Activated CD4-positive, alpha-beta T cell treated with anti-CD3 and anti-CD28 coated beads, Interleukin-2, amount 10 ng/mL, durations not matched to agents 7 days and 5 days (primary cell): ENCODE measurements at regions not wholly inside any gene's neighbourhood (a gene's known extent, or its start where the extent isn't known, plus 50 kb on each side); places are given as distances from the start of the nearest gene placed in this dataset.

Source experiments
- CTCF ChIA-PET: fragments of 350-600 bp; sonication (Branson Sonifier 250); formaldehyde crosslinking; loops from one replicate; lab custom pipeline; 2021; ENCODE audit warnings: antibody characterized with exemption; lab: Charles Lee
- POLR2A ChIA-PET: fragments of 350-600 bp; sonication (Branson Sonifier 250); formaldehyde crosslinking; loops from one replicate; lab custom pipeline; 2021; ENCODE audit warnings: antibody characterized with exemption; lab: Charles Lee
- DNase-seq: peaks from one replicate; pipeline ENCODE4 v3.0.0-alpha.2; 2020
- H3K27ac Mint-ChIP-seq: one replicate; pipeline ENCODE4 v1.8.0; 2021; ENCODE audit warnings: mild to moderate bottlenecking, moderate library complexity, mixed read lengths
- H3K27me3 Mint-ChIP-seq: one replicate; pipeline ENCODE4 v1.8.0; 2021; ENCODE audit warnings: mixed read lengths
- H3K36me3 Mint-ChIP-seq: one replicate; pipeline ENCODE4 v1.8.0; 2021; ENCODE audit warnings: low read depth, mixed read lengths
- H3K4me1 Mint-ChIP-seq: one replicate; pipeline ENCODE4 v1.8.0; 2021; ENCODE audit warnings: mixed read lengths
- H3K4me3 Mint-ChIP-seq: one replicate; pipeline ENCODE4 v1.8.0; 2021; ENCODE audit warnings: mild to moderate bottlenecking, moderate library complexity, mixed read lengths
- H3K9me3 Mint-ChIP-seq: one replicate; pipeline ENCODE4 v1.8.0; 2021; ENCODE audit warnings: mixed read lengths

GRCh38 chr7:41910940-41911600 lies 208.2 kb upstream of the INHBA start:
- H3K9me3 Mint-ChIP-seq: no peaks in the 10 kb centered on the region
- H3K27ac Mint-ChIP-seq: no peak overlapping the region
- no peak for DNase-seq
- H3K27me3 Mint-ChIP-seq: peaks cover 14% of the 10 kb centered on the region
- POLR2A ChIA-PET: no interaction called here
- H3K4me1 Mint-ChIP-seq: no peaks in the 10 kb centered on the region
- H3K36me3 Mint-ChIP-seq: no peaks in the 10 kb centered on the region
- no peak overlapping the region for H3K4me3 Mint-ChIP-seq
- CTCF ChIA-PET: no interaction called here

GRCh38 chr7:41907444-41907843 lies 204.6 kb upstream of the INHBA start:
- Mint-ChIP-seq H3K4me1 (no peaks in the 10 kb centered on the region), H3K9me3 (no peaks in the 10 kb centered on the region), H3K27ac (no peak overlapping the region), H3K27me3 (peaks cover 8% of the 10 kb centered on the region), H3K36me3 (no peaks in the 10 kb centered on the region), H3K4me3 (no peak overlapping the region)
- CTCF ChIA-PET: no interaction called here
- POLR2A ChIA-PET: no interaction called here
- DNase-seq: no peak

DNA sequence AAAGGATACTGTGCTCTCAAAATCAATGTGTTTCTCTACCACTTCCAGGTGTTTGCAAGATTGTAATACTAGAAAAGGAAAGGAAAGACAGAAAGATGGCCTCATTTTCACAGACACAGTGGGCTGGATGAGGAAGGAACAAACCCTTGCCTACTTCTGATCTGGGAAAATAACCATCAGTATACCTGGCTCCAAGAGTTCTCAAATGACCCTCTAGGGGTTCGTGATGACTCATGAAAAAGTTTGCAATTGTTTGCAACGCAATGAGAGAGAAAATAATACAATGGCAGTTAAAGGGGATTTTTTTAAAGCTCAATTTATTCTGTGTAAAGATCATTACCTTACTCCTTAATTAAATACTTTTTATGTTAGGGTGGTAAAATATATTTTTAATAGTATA lies 197.6 kb upstream of the INHBA start:
- H3K4me1 Mint-ChIP-seq: no peaks in the 10 kb centered on the region
- ChIA-PET CTCF (interaction anchor here (1.0 kb wide), 1 partner anchor 11 kb away, joined by 3 read pairs; no protein-coding TSS in a partner anchor), POLR2A (no interaction called here)
- no peak overlapping the region for H3K27ac Mint-ChIP-seq
- no peaks in the 10 kb centered on the region for H3K36me3 Mint-ChIP-seq
- DNase-seq: no peak
- H3K27me3 Mint-ChIP-seq: peaks cover 21% of the 10 kb centered on the region
- H3K9me3 Mint-ChIP-seq: no peaks in the 10 kb centered on the region
- no peak overlapping the region for H3K4me3 Mint-ChIP-seq

DNA sequence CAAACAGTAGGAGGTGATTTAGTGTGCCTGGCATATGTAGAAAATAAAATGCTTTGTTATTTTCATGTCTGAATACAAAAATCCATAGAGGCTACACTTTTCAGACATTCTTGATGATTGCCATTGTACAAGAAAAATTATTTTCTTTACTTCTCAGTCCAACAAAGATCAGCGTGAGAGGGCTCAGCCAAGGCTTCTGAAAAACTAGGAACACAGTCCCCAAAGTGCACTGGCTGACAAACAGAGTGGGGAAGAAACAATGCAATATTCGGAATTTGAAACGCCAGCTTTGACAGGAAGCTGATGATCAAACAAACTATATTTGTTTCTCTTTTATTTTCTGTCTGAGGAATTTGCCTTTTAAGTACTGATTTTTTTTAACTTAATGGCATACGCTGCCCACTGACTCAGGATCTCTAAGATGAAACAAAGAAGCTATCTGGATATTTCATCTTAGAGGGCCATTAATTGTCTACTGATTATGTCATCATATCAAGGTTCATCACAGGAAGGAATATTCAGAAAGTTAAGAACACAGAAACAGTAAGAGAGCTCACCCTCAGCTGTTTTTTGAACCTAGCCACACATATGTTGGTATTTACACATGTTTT lies 197.0 kb upstream of the INHBA start:
- Mint-ChIP-seq H3K4me3 (no peak overlapping the region), H3K36me3 (no peaks in the 10 kb centered on the region), H3K27me3 (peaks cover 21% of the 10 kb centered on the region), H3K9me3 (no peaks in the 10 kb centered on the region), H3K27ac (no peak overlapping the region), H3K4me1 (no peaks in the 10 kb centered on the region)
- CTCF ChIA-PET: no interaction called here
- POLR2A ChIA-PET: no interaction called here
- DNase-seq: no peak

DNA sequence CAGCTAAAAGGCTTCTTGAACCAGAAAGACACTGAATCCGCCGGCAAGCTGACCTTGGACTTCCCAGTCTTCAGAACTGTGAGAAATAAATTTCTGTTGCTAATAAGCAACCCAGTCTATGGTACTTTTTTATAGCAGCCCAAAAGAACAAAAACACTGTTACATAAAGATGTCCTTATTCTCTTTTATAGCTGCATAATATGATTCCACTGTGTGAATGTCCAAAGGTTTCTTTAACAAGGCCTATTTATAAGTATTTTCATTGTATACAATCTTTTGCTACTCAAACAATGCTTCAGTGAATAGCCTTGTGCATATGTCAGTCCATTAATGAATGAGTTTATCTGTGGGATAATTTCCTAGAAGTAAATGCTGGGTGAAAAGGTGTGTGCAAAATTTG lies 190.8 kb upstream of the INHBA start:
- ChIA-PET POLR2A (no interaction called here), CTCF (no interaction called here)
- peaks cover 16% of the 10 kb centered on the region for H3K27me3 Mint-ChIP-seq
- no peaks in the 10 kb centered on the region for H3K36me3 Mint-ChIP-seq
- no peak overlapping the region for H3K4me3 Mint-ChIP-seq
- peaks cover 2% of the 10 kb centered on the region for H3K4me1 Mint-ChIP-seq
- H3K9me3 Mint-ChIP-seq: no peaks in the 10 kb centered on the region
- H3K27ac Mint-ChIP-seq: no peak overlapping the region
- no peak for DNase-seq

DNA sequence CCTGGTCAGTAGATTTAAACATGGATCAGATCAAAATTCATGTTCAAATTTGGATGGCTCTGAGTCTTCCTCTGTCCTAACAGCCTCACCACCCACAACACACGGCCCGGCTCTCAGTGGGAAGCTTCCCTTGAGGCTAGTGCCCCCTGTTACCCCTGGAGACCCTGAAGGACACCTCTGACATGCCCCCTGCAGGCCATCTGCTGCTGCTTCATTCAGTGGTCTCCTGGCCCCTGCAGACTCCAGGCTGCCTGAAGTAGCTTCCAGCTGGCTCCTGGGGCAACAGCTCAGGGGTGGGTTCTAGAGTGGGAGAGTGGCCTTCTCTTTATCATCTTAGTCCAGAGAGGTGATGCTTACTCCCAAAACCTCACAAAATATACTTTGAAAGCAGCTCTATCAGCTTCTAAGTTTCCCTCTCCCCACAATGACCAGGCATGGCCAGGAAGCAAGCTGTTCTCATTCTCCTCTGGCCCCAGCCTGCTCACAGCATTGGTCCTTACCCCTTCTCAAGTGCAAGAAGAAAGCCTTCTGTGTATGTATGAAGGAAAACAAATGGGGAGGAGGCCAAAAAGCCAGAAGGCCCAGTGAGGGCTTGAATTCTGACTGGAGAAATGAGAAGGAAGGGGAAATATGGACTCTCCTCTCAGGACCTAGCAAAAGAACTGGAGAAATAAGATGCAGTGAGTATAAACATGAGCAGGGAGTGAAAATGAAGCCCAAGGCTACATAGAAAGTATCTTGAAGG lies 189.6 kb upstream of the INHBA start:
- ChIA-PET CTCF (interaction anchor here (0.5 to 1.7 kb wide), 4 partner anchors 11 to 1936 kb away, joined by 3 to 4 read pairs (median 4); no protein-coding TSS in a partner anchor), POLR2A (no interaction called here)
- Mint-ChIP-seq H3K27ac (no peak overlapping the region), H3K36me3 (no peaks in the 10 kb centered on the region), H3K9me3 (no peaks in the 10 kb centered on the region), H3K27me3 (peaks cover 10% of the 10 kb centered on the region), H3K4me3 (no peak overlapping the region), H3K4me1 (peaks cover 2% of the 10 kb centered on the region)
- no peak for DNase-seq

DNA sequence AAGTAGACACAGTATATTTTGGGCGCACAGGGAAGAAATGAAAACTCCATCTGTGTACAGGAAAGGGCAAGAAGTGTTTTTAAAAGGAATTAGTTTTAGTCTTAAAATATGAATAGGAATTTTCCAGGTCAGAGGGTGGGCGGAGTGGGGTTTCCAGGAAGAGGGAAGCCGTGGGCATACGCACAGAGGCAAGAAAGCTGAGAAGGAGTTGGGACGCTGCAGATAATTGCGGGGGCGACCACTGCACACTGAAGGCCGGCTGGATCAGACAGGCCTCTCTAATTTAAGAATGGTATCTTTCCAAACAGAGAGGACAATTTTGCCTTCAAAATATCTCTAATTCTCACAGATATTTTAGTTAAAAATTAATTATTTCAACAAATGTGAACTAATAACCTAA lies 189.1 kb upstream of the INHBA start:
- ChIA-PET CTCF (interaction anchor here (0.9 to 1.7 kb wide), 3 partner anchors 10 to 52 kb away, joined by 3 to 4 read pairs (median 3); no protein-coding TSS in a partner anchor), POLR2A (no interaction called here)
- no peaks in the 10 kb centered on the region for H3K36me3 Mint-ChIP-seq
- H3K4me3 Mint-ChIP-seq: no peak overlapping the region
- H3K27me3 Mint-ChIP-seq: peaks cover 8% of the 10 kb centered on the region
- peaks cover 2% of the 10 kb centered on the region for H3K4me1 Mint-ChIP-seq
- no peak overlapping the region for H3K27ac Mint-ChIP-seq
- no peaks in the 10 kb centered on the region for H3K9me3 Mint-ChIP-seq
- DNase-seq: no peak

DNA sequence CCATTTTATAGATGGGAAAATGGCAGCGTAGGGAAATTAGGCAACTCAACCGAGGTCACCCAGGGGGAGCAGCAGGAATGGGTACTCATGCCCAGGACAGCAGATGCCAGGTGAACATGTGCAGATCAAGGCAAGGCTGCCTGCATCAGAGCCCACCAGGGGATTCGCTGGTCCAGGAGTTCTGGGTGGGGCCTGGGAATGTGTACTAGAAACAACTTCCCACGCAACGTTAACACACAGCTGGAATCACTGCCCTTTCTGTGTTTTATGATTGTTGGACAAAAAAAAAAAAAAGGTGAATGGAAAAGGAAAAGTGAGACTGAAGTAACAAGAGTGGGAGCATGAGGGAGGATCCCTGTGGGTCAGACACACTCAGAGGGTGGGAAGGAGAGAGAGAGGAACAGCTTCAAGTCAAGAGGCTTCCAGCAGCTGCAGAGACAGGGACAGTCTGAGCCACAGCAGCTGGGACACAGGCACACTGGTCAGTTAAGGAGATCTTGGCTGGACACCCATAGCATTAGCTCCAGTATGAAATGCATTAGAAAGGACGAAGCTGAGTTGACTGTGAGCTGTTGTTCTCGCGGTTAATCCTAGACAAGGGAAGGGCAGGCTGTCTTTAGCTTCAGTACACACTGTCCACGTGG lies 187.9 kb upstream of the INHBA start:
- POLR2A ChIA-PET: no interaction called here
- Mint-ChIP-seq H3K4me3 (no peak overlapping the region), H3K27ac (no peak overlapping the region), H3K36me3 (no peaks in the 10 kb centered on the region), H3K9me3 (no peaks in the 10 kb centered on the region), H3K27me3 (peaks cover under 1% of the 10 kb centered on the region), H3K4me1 (peaks cover 2% of the 10 kb centered on the region)
- CTCF ChIA-PET: interaction anchor here (0.9 kb wide), 1 partner anchor 31 kb away, joined by 3 read pairs; no protein-coding TSS in a partner anchor
- DNase-seq: no peak

- POLR2A ChIA-PET: no interaction called here
- CTCF ChIA-PET: interaction anchor here (0.8 to 1.0 kb wide), 3 partner anchors 12 to 51 kb away, joined by 3 read pairs; no protein-coding TSS in a partner anchor
- Mint-ChIP-seq H3K27me3 (no peaks in the 10 kb centered on the region), H3K4me1 (peaks cover 2% of the 10 kb centered on the region), H3K36me3 (no peaks in the 10 kb centered on the region), H3K27ac (no peak overlapping the region), H3K9me3 (no peaks in the 10 kb centered on the region), H3K4me3 (no peak overlapping the region)
- DNase-seq: no peak
These were observed 186.6 kb upstream of the INHBA start for GRCh38 chr7:41889472-41889871.

DNA sequence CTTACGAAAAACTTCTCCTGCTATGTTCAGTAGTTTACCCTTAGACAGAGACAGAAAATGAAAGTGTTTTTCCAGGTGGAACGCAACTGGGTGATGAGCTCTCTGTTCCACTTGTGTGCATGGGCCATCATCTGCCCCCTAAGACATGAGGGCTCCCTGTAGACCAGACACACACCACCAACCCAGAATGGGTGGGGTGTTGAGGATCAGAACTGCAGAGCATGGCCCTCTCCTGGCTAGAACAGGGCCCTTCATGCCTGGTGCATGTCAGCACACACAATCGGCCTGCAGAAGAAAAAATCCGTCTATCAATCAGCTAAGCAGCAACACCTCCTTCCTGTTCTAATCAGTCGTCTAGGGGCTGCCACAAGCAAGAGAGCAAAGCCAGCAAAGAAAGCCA lies 186.2 kb upstream of the INHBA start:
- no peak for DNase-seq
- peaks cover 2% of the 10 kb centered on the region for H3K4me1 Mint-ChIP-seq
- ChIA-PET POLR2A (no interaction called here), CTCF (interaction anchor here (0.8 to 1.7 kb wide), 4 partner anchors 12 to 52 kb away, joined by 3 to 5 read pairs (median 3); no protein-coding TSS in a partner anchor)
- H3K9me3 Mint-ChIP-seq: no peaks in the 10 kb centered on the region
- H3K4me3 Mint-ChIP-seq: no peak overlapping the region
- no peak overlapping the region for H3K27ac Mint-ChIP-seq
- H3K27me3 Mint-ChIP-seq: no peaks in the 10 kb centered on the region
- no peaks in the 10 kb centered on the region for H3K36me3 Mint-ChIP-seq

- no peak overlapping the region for H3K27ac Mint-ChIP-seq
- ChIA-PET CTCF (interaction anchor here (1.7 kb wide), 1 partner anchor 11 kb away, joined by 5 read pairs; no protein-coding TSS in a partner anchor), POLR2A (no interaction called here)
- DNase-seq: no peak
- H3K9me3 Mint-ChIP-seq: peaks cover 9% of the 10 kb centered on the region
- peaks cover 4% of the 10 kb centered on the region for H3K36me3 Mint-ChIP-seq
- no peaks in the 10 kb centered on the region for H3K27me3 Mint-ChIP-seq
- no peak overlapping the region for H3K4me3 Mint-ChIP-seq
- H3K4me1 Mint-ChIP-seq: peaks cover 10% of the 10 kb centered on the region
These were observed 184.5 kb upstream of the INHBA start for GRCh38 chr7:41887416-41887815.

GRCh38 chr7:41886901-41887311 lies 184.0 kb upstream of the INHBA start:
- peaks cover 15% of the 10 kb centered on the region for H3K4me1 Mint-ChIP-seq
- ChIA-PET CTCF (interaction anchor here (0.5 to 1.0 kb wide), 2 partner anchors 91 to 182 kb away, joined by 3 read pairs; no protein-coding TSS in a partner anchor), POLR2A (no interaction called here)
- no peak overlapping the region for H3K27ac Mint-ChIP-seq
- no peak for DNase-seq
- no peak overlapping the region for H3K4me3 Mint-ChIP-seq
- H3K27me3 Mint-ChIP-seq: no peaks in the 10 kb centered on the region
- H3K9me3 Mint-ChIP-seq: peaks cover 10% of the 10 kb centered on the region
- H3K36me3 Mint-ChIP-seq: peaks cover 7% of the 10 kb centered on the region
